GM23248 (cell line): ENCODE measurements at regions not wholly inside any gene's neighbourhood (a gene's known extent, or its start where the extent isn't known, plus 50 kb on each side); places are given as distances from the start of the nearest gene placed in this dataset.
"Not testable (repeated sequence)": the region's sequence is repeated elsewhere in the genome, so short reads cannot be mapped to it uniquely, and the experiment has no call there.

Experiments
- DNase-seq: peaks from one replicate; pipeline ENCODE4 v3.0.0-alpha.2; 2015
- H2AFZ ChIP-seq: fragments of 200-600 bp; sonication (generic); 2 replicates; pipeline ENCODE4 v1.6.1; 2016; ENCODE audit warnings: antibody characterized with exemption
- H3F3A ChIP-seq: fragments of 200-600 bp; sonication (generic); 2 replicates; pipeline ENCODE4 v1.6.1; 2016; ENCODE audit warnings: mild to moderate bottlenecking, antibody characterized with exemption, mixed run types; ENCODE audit not compliant: insufficient read depth
- H3K27ac ChIP-seq: fragments of 200-600 bp; sonication (generic); 2 replicates; pipeline ENCODE4 v1.5.1; 2016; ENCODE audit warnings: mild to moderate bottlenecking
- H3K27me3 ChIP-seq: fragments of 200-600 bp; sonication (generic); replicated peaks from 2 replicates; pipeline ENCODE4 v1.6.1; 2016; ENCODE audit warnings: mild to moderate bottlenecking; ENCODE audit not compliant: insufficient read depth
- H3K36me3 ChIP-seq: fragments of 200-600 bp; sonication (generic); 2 replicates; pipeline ENCODE4 v1.6.1; 2016; ENCODE audit warnings: low read depth, mild to moderate bottlenecking
- H3K4me1 ChIP-seq: fragments of 200-600 bp; sonication (generic); 2 replicates; pipeline ENCODE4 v1.6.1; 2016; ENCODE audit warnings: mild to moderate bottlenecking; ENCODE audit not compliant: insufficient read depth
- H3K4me2 ChIP-seq: fragments of 200-600 bp; sonication (generic); one replicate; pipeline ENCODE4 v1.6.1; 2016; ENCODE audit warnings: mild to moderate bottlenecking; ENCODE audit not compliant: unreplicated experiment
- H3K4me3 ChIP-seq: fragments of 200-600 bp; sonication (generic); 2 replicates; pipeline ENCODE4 v1.5.1; 2016; ENCODE audit warnings: mild to moderate bottlenecking
- H3K79me2 ChIP-seq: fragments of 200-600 bp; sonication (generic); 2 replicates; pipeline ENCODE4 v1.6.1; 2016; ENCODE audit warnings: mild to moderate bottlenecking; ENCODE audit not compliant: insufficient read depth
- H3K9ac ChIP-seq: fragments of 200-600 bp; sonication (generic); 2 replicates; pipeline ENCODE4 v1.6.1; 2016; ENCODE audit warnings: mild to moderate bottlenecking
- H3K9me2 ChIP-seq: fragments of 200-600 bp; sonication (generic); 2 replicates; pipeline ENCODE4 v1.6.1; 2016; ENCODE audit warnings: mixed run types, mild to moderate bottlenecking, moderate library complexity; ENCODE audit not compliant: insufficient read depth
- H3K9me3 ChIP-seq: fragments of 200-600 bp; sonication (generic); one replicate; pipeline ENCODE4 v1.6.1; 2017; ENCODE audit warnings: low read depth
- H4K20me1 ChIP-seq: fragments of 200-600 bp; sonication (generic); 2 replicates; pipeline ENCODE4 v1.6.0; 2016; ENCODE audit not compliant: insufficient read depth
- EZH2 ChIP-seq: fragments of 200-600 bp; sonication (generic); IDR thresholded peaks from 2 replicates; pipeline ENCODE4 v1.6.1; 2018; ENCODE audit warnings: antibody characterized with exemption, mild to moderate bottlenecking; ENCODE audit not compliant: insufficient read depth, poor library complexity, severe bottlenecking
- EZH2phosphoT487 ChIP-seq: fragments of 200-600 bp; sonication (generic); IDR thresholded peaks from 2 replicates; pipeline ENCODE4 v1.6.1; 2018; ENCODE audit warnings: antibody characterized with exemption, moderate library complexity, mild to moderate bottlenecking, low read depth; ENCODE audit not compliant: insufficient read depth
- WGBS, 2 experiments: methylation state at CpG; one replicate each; pipeline ENCODE4 v1.1.6; 2015 to 2017; ENCODE audit warnings: low lambda C conversion rate in 2 of 2, low coverage in 1 of 2; ENCODE audit errors: missing lambda C conversion rate in 2 of 2; 5-methylcytosine and 5-hydroxymethylcytosine counted together
- in situ Hi-C: fragments of 300-500 bp; cut with MboI; formaldehyde crosslinking; loops from 2 replicates; pipeline ENCODE4 v1.15.0; 2020

DNA sequence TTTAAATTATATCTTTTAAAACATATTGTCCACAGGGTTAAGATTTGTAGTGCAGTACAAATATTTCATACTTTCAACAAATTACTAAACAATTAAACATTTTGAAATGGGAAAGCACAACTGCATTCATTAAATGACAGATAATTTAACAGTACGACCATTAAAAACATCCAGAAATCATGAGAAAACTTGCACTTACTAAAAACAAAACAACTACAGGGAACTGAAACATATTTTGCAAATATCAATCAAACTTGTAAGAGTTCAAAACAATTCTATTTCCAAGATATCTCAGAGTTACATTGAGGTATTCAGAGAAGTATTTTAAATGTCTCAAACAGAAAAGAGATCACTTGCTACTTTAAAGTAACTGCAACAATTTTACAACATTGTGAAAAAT is 478.5 kb upstream of the PCDH10 start:
- no peaks in the 10 kb centered on the region for H4K20me1 ChIP-seq
- H3K4me3 ChIP-seq = no peak overlapping the region
- H3K4me2 ChIP-seq = no peak overlapping the region
- no peak overlapping the region for H3K27ac ChIP-seq
- H3K27me3 ChIP-seq = no peaks in the 10 kb centered on the region
- no peak overlapping the region for H2AFZ ChIP-seq
- no peaks in the 10 kb centered on the region for H3F3A ChIP-seq
- no peak for DNase-seq
- no peaks in the 10 kb centered on the region for H3K4me1 ChIP-seq
- WGBS, 2 experiments = 11 to 13% methylated on average over 1 of the region's 1 CpG
- H3K9me2 ChIP-seq = no peaks in the 10 kb centered on the region
- TF ChIP-seq EZH2 = no peak
- no peaks in the 10 kb centered on the region for H3K36me3 ChIP-seq
- no peaks in the 10 kb centered on the region for H3K79me2 ChIP-seq
- in situ Hi-C loops = no loop called here
- no peaks in the 10 kb centered on the region for H3K9me3 ChIP-seq
- H3K9ac ChIP-seq = no peak overlapping the region

DNA sequence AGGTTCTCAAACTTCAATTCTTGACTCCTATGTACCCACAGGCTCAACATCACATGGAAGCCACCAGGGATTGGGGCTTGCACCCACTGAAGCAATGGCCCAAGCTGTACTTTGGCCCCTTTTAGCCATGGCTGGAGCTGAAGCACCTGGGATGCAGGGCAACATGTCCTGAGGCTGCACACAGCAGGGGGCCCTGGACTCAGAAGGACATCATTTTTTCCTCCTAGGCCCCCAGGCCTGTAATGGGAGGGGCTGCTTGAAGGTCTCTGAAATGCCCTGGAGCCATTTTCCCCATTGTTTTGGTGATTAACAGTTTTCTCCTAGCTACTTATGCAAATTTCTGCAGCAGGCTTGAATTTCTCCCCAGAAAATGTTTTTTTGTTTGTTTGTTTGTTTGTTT is 465.1 kb upstream of the PCDH10 start:
- DNase-seq = no peak
- in situ Hi-C loops = no loop called here
- H3K9me3 ChIP-seq = no peaks in the 10 kb centered on the region

GRCh38 chr4:132691026-132691425 is 458.1 kb upstream of the PCDH10 start:
- no peaks in the 10 kb centered on the region for H3F3A ChIP-seq
- no peak overlapping the region for H3K9ac ChIP-seq
- no peaks in the 10 kb centered on the region for H3K4me1 ChIP-seq
- TF ChIP-seq EZH2 = no peak
- TF ChIP-seq EZH2phosphoT487 = no peak
- no peaks in the 10 kb centered on the region for H3K79me2 ChIP-seq
- H3K9me3 ChIP-seq = peaks cover 3% of the 10 kb centered on the region
- in situ Hi-C loops = no loop called here
- no peak overlapping the region for H2AFZ ChIP-seq
- H3K4me2 ChIP-seq = no peak overlapping the region
- H3K4me3 ChIP-seq = no peak overlapping the region
- no peaks in the 10 kb centered on the region for H3K36me3 ChIP-seq
- DNase-seq = no peak
- WGBS, 2 experiments = 24 to 29% methylated on average over 2 of the region's 2 CpGs
- H4K20me1 ChIP-seq = no peaks in the 10 kb centered on the region
- H3K27me3 ChIP-seq = no peaks in the 10 kb centered on the region
- H3K9me2 ChIP-seq = no peaks in the 10 kb centered on the region
- no peak overlapping the region for H3K27ac ChIP-seq

More for the DNA sequence above, 465.1 kb upstream of the PCDH10 start:
- Histone ChIP-seq H3K9ac (no peak overlapping the region), H3K4me2 (no peak overlapping the region), H3K9me2 (no peaks in the 10 kb centered on the region), H3K27ac (no peak overlapping the region), H3K4me3 (no peak overlapping the region), H4K20me1 (no peaks in the 10 kb centered on the region), H2AFZ (no peak overlapping the region), H3K27me3 (no peaks in the 10 kb centered on the region), H3K36me3 (no peaks in the 10 kb centered on the region), H3K79me2 (no peaks in the 10 kb centered on the region), H3K4me1 (no peaks in the 10 kb centered on the region), H3F3A (no peaks in the 10 kb centered on the region)
- TF ChIP-seq EZH2phosphoT487 = no peak
- no peak for TF ChIP-seq EZH2

DNA sequence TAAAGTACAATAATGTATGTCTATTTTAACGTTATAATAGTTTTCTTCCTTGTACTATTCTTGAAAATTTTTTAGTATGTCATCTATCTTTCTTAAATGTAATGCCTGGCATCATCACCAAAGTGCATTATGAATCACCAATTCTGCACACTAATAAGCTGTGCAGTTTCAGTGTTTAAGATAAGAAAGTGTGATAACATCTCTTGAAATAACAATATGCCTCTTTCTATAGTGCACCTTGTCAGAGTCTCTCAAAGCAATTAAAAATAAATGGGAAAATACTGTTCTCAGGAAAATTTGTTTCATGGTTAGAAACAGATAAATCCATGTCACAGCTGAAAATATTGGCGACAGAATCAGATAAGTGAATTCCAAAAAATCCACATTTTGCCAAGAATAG is 457.4 kb upstream of the PCDH10 start:
- Histone ChIP-seq H3K9me2 (no peaks in the 10 kb centered on the region), H3K27me3 (no peaks in the 10 kb centered on the region), H3K27ac (no peak overlapping the region), H3K4me2 (no peak overlapping the region), H3K36me3 (no peaks in the 10 kb centered on the region), H3K4me3 (no peak overlapping the region), H2AFZ (no peak overlapping the region), H3K4me1 (no peaks in the 10 kb centered on the region), H3K79me2 (no peaks in the 10 kb centered on the region), H3K9me3 (peaks cover 3% of the 10 kb centered on the region), H3F3A (no peaks in the 10 kb centered on the region), H3K9ac (no peak overlapping the region), H4K20me1 (no peaks in the 10 kb centered on the region)
- no peak for DNase-seq
- 15 to 25% methylated on average over 2 of the region's 2 CpGs for WGBS, 2 experiments
- no peak for TF ChIP-seq EZH2phosphoT487
- in situ Hi-C loops = no loop called here

DNA sequence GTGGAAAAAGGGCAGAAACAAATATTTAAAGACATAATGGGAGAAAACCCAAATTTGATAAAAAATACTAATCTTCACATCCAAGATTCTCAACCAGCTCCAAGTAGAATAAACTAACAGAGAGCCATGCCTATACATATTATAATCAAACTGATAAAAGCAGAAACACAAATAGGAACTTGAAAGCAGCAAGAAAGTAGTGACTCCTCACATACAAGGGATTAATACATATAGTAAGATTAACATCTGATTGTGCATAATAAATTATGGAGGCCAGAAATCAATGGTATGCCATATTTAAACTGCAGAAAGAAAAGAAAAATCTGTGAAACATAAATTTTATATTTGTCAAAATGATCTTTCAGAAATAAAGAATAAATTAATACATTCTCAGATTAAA is 454.3 kb upstream of the PCDH10 start:
- Histone ChIP-seq H3K9ac (no peak overlapping the region), H3F3A (no peaks in the 10 kb centered on the region), H3K4me2 (no peak overlapping the region), H3K79me2 (no peaks in the 10 kb centered on the region), H3K4me1 (no peaks in the 10 kb centered on the region), H3K4me3 (no peak overlapping the region), H4K20me1 (no peaks in the 10 kb centered on the region), H3K36me3 (no peaks in the 10 kb centered on the region), H3K27me3 (no peaks in the 10 kb centered on the region), H3K27ac (no peak overlapping the region), H3K9me3 (peaks cover 3% of the 10 kb centered on the region), H3K9me2 (no peaks in the 10 kb centered on the region), H2AFZ (no peak overlapping the region)
- TF ChIP-seq EZH2 = no peak
- no peak for TF ChIP-seq EZH2phosphoT487
- in situ Hi-C loops = no loop called here
- no peak for DNase-seq

DNA sequence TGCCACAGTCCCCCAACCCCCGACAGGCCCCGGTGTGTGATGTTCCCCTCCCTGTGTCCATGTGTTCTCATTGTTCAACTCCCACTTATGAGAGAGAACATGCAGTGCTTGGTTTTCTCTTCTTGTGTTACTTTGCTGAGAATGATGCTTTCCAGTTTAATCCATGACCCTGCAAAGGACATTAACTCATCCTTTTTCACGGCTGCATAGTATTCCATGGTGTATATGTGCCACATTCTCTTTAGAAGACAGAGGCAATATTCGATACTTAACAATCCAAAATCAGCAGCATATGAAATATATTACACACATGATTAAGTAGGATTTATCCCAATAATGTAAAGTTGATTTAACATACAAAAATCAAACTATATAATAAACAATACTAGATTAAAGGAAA is 451.6 kb upstream of the PCDH10 start:
- H4K20me1 ChIP-seq, H3K4me3 ChIP-seq, H3K36me3 ChIP-seq, H3K9me3 ChIP-seq, H3F3A ChIP-seq, H3K9me2 ChIP-seq, H3K4me1 ChIP-seq, H3K4me2 ChIP-seq, H3K79me2 ChIP-seq, H3K27ac ChIP-seq, H3K27me3 ChIP-seq, H2AFZ ChIP-seq, H3K9ac ChIP-seq, DNase-seq, in situ Hi-C loops: not testable (repeated sequence)
- 39 to 45% methylated on average over 4 of the region's 4 CpGs for WGBS, 2 experiments
